Thymus (tissue), 11 donors: ENCODE measurements at regions not wholly inside any gene's neighbourhood (a gene's known extent, or its start where the extent isn't known, plus 50 kb on each side); places are given as distances from the start of the nearest gene placed in this dataset.
"Not testable (repeated sequence)": the region's sequence is repeated elsewhere in the genome, so short reads cannot be mapped to it uniquely, and the experiment has no call there.

Experiments used
- DNase-seq, 9 donors: peaks; one replicate each; pipeline ENCODE4 v3.0.0-alpha.2; 2013; ENCODE audit warnings: low spot score in 9 of 9, low read depth in 6 of 9, missing footprints in 1 of 9
- H3K27ac ChIP-seq, 2 donors: one replicate each; pipeline ENCODE4 v1.5.1; 2013; ENCODE audit warnings: control low read depth in 1 of 2, low read depth in 1 of 2, low read length in 1 of 2, mild to moderate bottlenecking in 1 of 2, moderate library complexity in 1 of 2
- H3K27me3 ChIP-seq, 2 donors: one replicate each; pipeline ENCODE4 v1.5.1; 2013; ENCODE audit warnings: low read length in 1 of 2; ENCODE audit not compliant: control insufficient read depth in 2 of 2, insufficient read depth in 1 of 2
- H3K36me3 ChIP-seq, 2 donors: one replicate each; pipeline ENCODE4 v1.5.1; 2013; ENCODE audit warnings: low read length in 1 of 2, mild to moderate bottlenecking in 1 of 2, moderate library complexity in 1 of 2; ENCODE audit not compliant: control insufficient read depth in 2 of 2, insufficient read depth in 2 of 2
- H3K4me1 ChIP-seq, 2 donors: one replicate each; pipeline ENCODE4 v1.5.1; 2013; ENCODE audit warnings: low read length in 2 of 2; ENCODE audit not compliant: control insufficient read depth in 2 of 2, insufficient read depth in 2 of 2
- H3K4me3 ChIP-seq, 2 donors: one replicate each; pipeline ENCODE4 v1.5.1; 2013; ENCODE audit warnings: low read length in 2 of 2, control low read depth in 1 of 2, mild to moderate bottlenecking in 1 of 2
- H3K9me3 ChIP-seq, 2 donors: one replicate each; pipeline ENCODE4 v1.5.1; 2013; ENCODE audit warnings: low read length in 1 of 2, mild to moderate bottlenecking in 1 of 2; ENCODE audit not compliant: control insufficient read depth in 2 of 2, insufficient read depth in 1 of 2
- WGBS: extraction: QIAGEN DNeasy Blood & Tissue Kit; methylation state at CpG from one replicate; pipeline ENCODE4 v1.1.7; 2013; 5-methylcytosine and 5-hydroxymethylcytosine counted together
- donor health status: healthy.

DNA sequence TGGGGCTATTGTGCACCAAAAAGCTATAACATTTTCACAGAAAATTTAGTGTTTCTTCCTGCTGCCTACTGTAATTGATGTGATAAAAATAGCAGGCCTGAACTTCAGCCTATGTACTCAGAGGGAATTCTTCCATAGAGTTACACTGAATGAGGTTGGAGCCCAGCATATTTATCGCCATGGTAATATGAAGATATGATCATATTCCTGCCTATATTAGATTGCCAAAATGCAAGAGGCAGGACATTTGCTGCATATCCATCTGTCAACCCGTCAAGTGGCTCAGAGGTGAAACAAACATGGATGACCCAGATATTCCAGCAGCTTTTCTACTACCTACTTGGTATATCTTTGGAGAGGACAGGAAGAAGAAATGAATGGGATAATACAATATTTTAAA, 1150.6 kb downstream of the TBL1XR1 start:
- Histone ChIP-seq H3K27ac (no peak overlapping the region), H3K36me3 (no peaks in the 10 kb centered on the region), H3K4me1 (no peaks in the 10 kb centered on the region), H3K27me3 (no peaks in the 10 kb centered on the region), H3K9me3 (no peaks in the 10 kb centered on the region), H3K4me3 (no peak overlapping the region)
- WGBS: 96% methylated on average over 2 of the region's 2 CpGs
- no peak for DNase-seq

DNA sequence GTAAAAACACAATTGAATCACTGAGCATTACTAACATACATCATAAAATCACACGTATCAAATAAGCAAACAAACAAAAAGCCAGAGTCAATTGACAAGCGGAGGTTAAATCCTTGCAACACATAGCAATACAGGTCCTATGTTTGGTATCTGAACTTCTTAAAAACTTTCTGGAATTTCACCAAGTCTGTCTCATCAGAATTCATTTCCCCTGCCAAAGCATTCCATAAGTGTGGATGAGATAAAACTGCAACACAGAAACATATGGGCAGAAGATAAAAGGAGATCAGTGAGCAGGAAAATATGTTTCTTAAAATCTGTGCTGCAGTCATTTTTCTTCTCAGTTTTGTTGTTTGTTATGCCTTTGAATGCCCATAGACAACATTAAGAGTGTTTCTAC, 1155.5 kb downstream of the TBL1XR1 start:
- Histone ChIP-seq H3K27ac (no peak overlapping the region), H3K27me3 (no peaks in the 10 kb centered on the region), H3K4me1 (no peaks in the 10 kb centered on the region), H3K36me3 (no peaks in the 10 kb centered on the region), H3K4me3 (no peak overlapping the region), H3K9me3 (no peaks in the 10 kb centered on the region)
- 87% methylated on average over 2 of the region's 2 CpGs for WGBS
- DNase-seq: no peak

DNA sequence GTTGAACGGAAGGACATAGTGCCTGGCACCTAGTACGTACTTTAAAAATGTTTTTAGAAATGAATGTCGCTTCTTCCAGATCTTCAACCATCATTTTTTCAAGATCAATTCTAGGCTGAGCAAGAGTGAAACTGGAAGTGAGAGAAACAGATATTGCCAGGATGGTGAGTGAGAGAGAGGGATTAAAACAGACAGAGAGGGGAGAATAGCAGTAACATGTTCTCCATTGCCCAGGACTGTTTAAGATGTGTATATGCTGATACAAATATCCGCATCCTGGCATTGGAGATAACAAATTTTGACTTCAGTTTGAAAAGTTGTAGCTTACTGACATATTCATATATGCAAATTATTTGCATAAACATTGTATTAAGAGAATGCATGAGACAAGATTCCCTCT, 1156.1 kb downstream of the TBL1XR1 start:
- Histone ChIP-seq H3K4me1 (no peaks in the 10 kb centered on the region), H3K4me3 (no peak overlapping the region), H3K36me3 (no peaks in the 10 kb centered on the region), H3K9me3 (no peaks in the 10 kb centered on the region), H3K27me3 (no peaks in the 10 kb centered on the region), H3K27ac (no peak overlapping the region)
- 93% methylated on average over 4 of the region's 4 CpGs for WGBS
- DNase-seq: no peak

DNA sequence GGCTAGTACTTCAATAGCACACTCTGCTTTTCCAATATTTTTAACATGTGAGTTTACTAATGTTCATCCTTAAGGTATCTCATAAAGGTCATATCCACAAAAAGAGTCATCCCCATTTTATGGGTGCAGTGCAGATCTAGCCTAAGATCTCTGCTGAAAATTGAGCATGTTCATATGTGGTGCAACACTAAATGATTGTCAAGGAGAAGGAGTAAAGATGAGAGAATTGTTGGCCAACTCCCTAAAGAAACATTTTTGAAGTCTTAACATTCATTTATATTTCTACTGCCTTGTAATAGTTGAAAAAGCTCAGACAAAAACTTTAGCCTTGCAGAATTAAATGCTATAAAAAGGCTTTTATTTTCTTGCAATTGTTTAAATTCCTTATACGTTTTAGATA, 1159.6 kb downstream of the TBL1XR1 start:
- Histone ChIP-seq H3K27me3 (no peaks in the 10 kb centered on the region), H3K9me3 (no peaks in the 10 kb centered on the region), H3K4me3 (no peak overlapping the region), H3K27ac (no peak overlapping the region), H3K36me3 (no peaks in the 10 kb centered on the region), H3K4me1 (no peaks in the 10 kb centered on the region)
- DNase-seq: no peak
- 94% methylated on average over 1 of the region's 1 CpG for WGBS

DNA sequence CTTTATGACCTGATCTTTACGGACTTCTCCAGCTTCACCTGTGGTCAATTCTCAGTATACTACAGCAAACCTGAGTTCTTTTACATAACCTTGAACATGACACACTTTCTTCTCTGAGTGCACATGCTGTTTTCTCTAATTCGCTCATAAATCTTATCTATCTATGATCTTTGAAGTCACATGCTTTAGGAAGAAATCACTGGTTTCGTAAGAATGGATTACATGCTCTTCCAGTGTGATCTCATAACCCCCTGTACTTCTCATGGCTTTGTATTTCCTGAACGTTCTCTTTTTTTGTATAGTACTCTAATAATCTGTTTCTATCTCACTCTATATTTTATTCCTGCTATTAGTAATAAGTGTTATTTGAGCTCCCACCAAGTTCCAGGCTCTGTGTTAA, 1165.2 kb downstream of the TBL1XR1 start:
- no peaks in the 10 kb centered on the region for H3K9me3 ChIP-seq
- H3K36me3 ChIP-seq: no peaks in the 10 kb centered on the region
- no peak overlapping the region for H3K27ac ChIP-seq
- H3K4me1 ChIP-seq: no peaks in the 10 kb centered on the region
- WGBS: 92% methylated on average over 4 of the region's 4 CpGs
- H3K27me3 ChIP-seq: no peaks in the 10 kb centered on the region
- DNase-seq: no peak
- no peak overlapping the region for H3K4me3 ChIP-seq

DNA sequence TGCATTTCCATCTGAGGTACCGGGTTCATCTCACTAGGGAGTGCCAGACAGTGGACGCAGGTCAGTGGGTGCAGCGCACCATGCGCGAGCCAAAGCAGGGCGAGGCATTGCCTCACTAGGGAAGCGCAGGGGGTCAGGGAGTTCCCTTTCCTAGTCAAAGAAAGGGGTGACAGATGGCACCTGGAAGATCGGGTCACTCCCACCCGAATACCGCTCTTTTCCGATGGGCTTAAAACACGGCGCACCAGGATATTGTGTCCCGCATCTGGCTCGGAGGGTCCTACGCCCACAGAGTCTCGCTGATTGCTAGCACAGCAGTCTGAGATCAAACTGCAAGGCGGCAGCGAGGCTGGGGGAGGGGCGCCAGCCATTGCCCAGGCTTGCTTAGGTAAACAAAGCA, 1157.1 kb downstream of the NAALADL2 start:
- H3K27me3 ChIP-seq, H3K4me3 ChIP-seq, DNase-seq, H3K27ac ChIP-seq, H3K9me3 ChIP-seq, H3K36me3 ChIP-seq, H3K4me1 ChIP-seq: not testable (repeated sequence)
- WGBS: 95% methylated on average over 20 of the region's 20 CpGs

DNA sequence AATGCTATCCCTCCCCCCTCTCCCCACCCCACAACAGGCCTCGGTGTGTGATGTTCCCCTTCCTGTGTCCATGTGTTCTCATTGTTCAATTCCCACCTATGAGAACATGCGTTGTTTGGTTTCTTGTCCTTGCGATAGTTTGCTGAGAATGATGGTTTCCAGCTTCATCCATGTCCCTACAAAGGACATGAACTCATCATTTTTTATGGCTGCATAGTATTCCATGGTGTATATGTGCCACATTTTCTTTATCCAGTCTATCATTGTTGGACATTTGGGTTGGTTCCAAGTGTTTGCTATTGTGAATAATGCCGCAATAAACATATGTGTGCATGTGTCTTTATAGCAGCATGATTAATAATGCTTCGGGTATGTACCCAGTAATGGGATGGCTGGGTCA, 1156.1 kb downstream of the NAALADL2 start:
- not testable (repeated sequence) for H3K27ac ChIP-seq, H3K4me1 ChIP-seq, H3K27me3 ChIP-seq, H3K36me3 ChIP-seq, DNase-seq, H3K9me3 ChIP-seq, H3K4me3 ChIP-seq
- 97% methylated on average over 5 of the region's 5 CpGs for WGBS

DNA sequence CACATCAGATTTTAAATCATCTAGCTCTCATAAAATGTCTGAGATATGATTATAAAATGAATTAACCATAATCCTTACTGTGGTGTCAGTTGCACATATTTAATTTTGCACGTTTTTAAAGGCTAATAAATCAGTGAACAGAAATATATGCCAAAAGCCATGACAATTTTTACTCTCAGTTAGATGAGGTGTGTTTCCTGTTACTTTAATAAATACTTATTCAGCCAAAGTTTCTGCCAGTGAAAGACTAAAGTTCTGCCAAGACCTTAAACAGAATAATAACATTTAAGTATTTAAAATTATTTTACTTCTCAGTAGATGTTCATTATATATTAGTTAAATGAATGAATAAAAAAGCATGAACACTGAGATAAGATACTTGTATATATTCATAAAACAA, 1150.1 kb downstream of the NAALADL2 start:
- Histone ChIP-seq H3K27me3 (no peaks in the 10 kb centered on the region), H3K4me3 (no peak overlapping the region), H3K4me1 (no peaks in the 10 kb centered on the region), H3K27ac (no peak overlapping the region), H3K36me3 (no peaks in the 10 kb centered on the region), H3K9me3 (no peaks in the 10 kb centered on the region)
- 18% methylated on average over 1 of the region's 1 CpG for WGBS
- DNase-seq: no peak

DNA sequence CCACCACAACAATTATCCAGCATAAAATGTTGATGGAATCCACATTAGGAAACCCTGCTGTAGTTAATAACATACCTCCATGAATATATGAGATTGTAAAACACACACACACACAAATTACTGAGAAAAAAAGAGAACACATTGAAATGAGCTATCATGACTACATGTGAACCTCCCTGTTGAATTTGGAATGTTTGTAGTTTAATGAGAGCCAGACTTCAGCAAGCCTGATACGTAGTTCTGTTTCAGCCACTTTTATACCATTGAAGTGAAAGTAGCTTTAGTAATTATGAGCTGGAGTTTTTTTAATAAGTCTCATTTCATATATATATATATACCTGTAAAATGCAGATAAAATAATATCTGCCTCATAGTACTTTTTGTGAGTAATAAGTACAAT, 1146.4 kb downstream of the NAALADL2 start:
- H3K4me3 ChIP-seq: no peak overlapping the region
- no peak overlapping the region for H3K27ac ChIP-seq
- no peaks in the 10 kb centered on the region for H3K4me1 ChIP-seq
- no peaks in the 10 kb centered on the region for H3K9me3 ChIP-seq
- DNase-seq: no peak
- H3K36me3 ChIP-seq: no peaks in the 10 kb centered on the region
- no peaks in the 10 kb centered on the region for H3K27me3 ChIP-seq
- 94% methylated on average over 1 of the region's 1 CpG for WGBS

DNA sequence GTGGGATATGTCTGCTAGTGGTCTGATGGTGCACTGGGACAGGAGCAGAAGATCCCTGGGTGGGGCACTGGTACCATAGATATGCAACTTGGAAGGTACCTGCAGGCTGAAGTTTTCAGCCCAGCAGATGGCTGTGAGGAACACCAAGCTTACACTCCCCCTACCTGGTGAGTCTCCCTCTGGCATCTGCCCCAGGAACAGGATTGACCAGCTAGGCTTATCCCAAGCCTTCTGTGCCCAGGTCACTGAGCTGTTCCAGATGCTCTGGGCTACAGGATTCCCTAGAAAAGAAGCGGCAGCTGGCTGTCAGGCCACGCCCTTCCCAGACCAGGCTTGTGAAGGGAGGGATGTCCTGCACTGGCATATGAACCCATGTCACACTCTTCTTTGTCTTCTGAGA, 1130.0 kb downstream of the NAALADL2 start:
- WGBS: 97% methylated on average over 2 of the region's 2 CpGs
- no peak overlapping the region for H3K4me3 ChIP-seq
- H3K9me3 ChIP-seq: peaks cover 0 to 18% of the 10 kb centered on the region in 2 donors
- no peak for DNase-seq
- no peak overlapping the region for H3K27ac ChIP-seq
- no peaks in the 10 kb centered on the region for H3K4me1 ChIP-seq
- H3K36me3 ChIP-seq: no peaks in the 10 kb centered on the region
- H3K27me3 ChIP-seq: no peaks in the 10 kb centered on the region
